ENCODE measurements at regions not wholly inside any gene's neighbourhood (a gene's known extent, or its start where the extent isn't known, plus 50 kb on each side); places are given as distances from the start of the nearest gene placed in this dataset.
"Not testable (repeated sequence)": the region's sequence is repeated elsewhere in the genome, so short reads cannot be mapped to it uniquely, and the experiment has no call there.

DNA sequence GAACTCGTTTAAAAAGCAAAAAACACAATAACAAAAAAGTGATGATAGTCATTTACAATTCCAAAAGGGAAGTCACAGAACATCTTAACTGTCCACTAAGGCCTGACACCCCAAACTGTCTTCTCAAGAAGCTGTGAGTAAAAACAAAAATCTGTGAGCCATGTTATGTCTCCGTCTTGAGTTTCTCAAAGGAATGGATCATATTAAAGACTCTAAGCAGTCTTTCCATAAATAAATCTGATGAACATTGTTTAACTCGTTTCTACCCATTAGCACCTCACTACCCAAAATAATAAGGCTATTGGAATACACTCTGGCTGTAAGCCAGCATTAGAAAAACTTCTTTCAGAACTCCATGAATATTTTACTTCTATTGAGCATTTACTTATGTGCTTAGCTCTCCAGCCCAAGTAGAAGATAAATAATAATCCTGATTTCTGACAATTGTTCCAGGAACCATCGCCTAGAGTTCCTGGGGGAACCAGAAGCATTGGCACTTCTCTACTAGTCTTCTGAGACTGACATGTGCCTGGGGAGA lies 396.0 kb downstream of the STK39 start:
- intact Hi-C loops (cut with DNase I): no loop called here
- no peak for DNase-seq

DNA sequence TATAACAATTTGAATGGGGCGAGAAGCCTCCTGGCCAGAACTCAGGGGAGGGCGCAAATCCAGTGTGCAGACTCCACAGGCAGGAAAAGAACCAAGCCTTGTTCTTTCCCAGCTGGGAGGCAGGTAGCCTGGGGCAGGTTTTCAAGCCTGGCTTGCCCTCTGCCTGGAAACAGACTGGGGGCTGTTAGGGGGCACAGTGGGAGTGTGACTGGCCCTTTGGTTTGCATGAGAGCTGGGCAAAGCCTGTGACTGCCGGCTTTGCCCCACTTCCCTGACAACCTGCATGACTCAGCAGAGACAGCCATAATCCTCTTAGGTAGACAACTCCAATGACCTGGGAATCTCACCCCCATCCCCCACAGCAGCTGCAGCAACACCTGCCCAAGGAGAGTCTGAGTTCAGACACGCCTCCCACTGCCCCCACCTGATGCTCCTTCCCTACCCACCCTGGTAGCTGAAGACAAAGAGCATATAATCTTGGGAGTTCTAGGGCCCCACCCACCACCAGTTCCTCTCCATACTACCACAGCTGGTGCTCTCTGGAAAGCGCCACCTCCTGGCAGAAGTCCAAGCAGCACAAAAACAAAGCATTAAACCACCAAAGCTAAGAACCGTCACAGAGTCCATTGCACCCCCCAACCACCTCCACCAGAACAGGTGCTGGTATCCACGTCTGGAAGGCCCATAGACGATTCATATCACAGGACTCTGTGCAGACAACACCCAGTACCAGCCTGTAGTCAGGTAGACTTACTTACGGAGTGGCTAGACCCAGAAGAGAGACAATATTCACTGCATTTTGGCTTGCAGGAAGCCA lies 402.5 kb downstream of the STK39 start:
- DNase-seq: no peak
- intact Hi-C loops (cut with DNase I): no loop called here

DNA sequence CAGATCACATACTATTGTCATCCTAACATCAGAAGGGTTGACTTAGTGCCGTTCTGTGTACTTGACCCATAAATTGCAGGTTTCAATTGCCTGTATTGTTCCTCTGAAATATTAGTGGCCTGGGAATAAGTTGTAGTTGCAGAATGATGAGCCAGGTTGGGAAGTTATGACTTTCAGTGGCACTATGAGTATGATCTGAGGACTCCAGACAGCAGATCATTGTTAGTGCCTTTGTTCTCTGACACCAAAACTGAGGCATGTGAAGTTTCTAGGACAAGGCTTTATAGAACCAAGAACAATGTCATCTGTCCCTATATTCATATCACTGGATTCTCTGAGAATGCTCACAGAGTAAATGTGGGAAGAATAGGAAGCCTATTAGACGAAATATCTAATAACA lies 403.7 kb downstream of the STK39 start:
- DNase-seq: no peak
- intact Hi-C loops (cut with DNase I): no loop called here

DNA sequence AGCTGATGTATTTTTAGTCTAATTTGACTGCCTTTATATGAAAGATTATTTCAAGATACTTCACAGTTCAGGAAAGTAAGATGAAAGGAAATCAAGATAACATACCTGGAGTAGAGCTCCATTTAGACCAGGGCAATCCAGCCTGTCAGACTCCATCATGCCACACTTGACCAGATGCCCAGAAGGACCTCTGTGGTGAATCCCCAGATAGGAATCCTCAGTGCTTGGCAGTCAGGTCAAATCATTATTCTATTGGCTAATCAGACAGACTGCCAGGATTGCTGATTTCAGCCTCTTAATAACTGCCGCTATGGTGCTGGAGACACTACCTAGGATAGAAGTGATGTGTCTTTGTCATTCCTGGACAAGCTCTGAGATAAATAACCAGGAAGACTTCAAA lies 404.2 kb downstream of the STK39 start:
- intact Hi-C loops (cut with DNase I): no loop called here
- no peak for DNase-seq

DNA sequence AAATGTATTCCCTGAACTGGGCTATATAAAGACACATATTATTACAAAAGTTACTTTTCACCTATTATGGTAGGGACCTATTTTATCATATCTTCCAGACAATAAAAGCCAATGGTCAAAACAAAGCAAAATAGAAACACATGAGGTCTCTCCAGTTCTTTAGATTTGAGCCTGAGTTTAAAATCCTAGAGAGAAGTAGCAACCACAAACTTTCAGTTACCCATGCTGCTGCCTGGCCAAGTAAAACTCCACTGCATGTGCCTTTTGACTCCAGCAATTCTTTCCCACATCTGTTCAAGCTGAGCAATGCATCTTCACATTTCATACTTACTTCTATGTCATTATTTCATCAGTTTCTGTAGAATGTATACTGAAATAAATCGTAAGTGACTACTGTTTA lies 405.3 kb downstream of the STK39 start:
- no peak for DNase-seq
- intact Hi-C loops (cut with DNase I): no loop called here

DNA sequence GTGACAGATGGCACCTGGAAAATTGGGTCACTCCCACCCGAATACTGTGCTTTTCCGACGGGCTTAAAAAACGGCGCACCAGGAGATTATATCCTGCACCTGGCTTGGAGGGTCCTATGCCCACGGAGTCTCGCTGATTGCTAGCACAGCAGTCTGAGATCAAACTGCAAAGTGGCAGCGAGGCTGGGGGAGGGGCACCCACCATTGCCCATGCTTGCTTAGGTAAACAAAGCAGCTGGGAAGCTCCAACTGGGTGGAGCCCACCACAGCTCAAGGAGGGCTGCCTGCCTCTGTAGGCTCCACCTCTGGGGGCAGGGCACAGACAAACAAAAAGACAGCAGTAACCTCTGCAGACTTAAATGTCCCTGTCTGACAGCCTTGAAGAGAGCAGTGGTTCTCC lies 412.1 kb downstream of the STK39 start:
- DNase-seq; intact Hi-C loops (cut with DNase I): not testable (repeated sequence)

DNA sequence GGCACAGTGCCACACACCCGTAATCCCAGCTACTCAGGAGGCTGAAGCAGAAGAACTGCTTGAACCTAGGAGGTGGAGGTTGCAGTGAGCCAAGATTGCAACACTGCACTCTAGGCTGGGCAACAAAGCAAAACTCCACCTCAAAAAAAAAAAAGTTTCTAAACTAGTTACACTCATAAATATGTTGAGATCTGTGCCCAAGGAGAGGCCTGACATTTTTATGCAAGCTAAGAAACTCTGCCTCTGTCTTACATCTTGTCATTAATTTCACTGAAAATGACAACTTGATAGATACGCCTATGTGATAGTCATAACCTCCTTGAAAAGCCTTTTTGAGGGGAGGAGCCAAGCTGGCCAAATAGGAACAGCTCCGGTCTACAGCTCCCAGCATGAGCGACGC lies 412.7 kb downstream of the STK39 start:
- intact Hi-C loops (cut with DNase I): no loop called here
- DNase-seq: no peak

DNA sequence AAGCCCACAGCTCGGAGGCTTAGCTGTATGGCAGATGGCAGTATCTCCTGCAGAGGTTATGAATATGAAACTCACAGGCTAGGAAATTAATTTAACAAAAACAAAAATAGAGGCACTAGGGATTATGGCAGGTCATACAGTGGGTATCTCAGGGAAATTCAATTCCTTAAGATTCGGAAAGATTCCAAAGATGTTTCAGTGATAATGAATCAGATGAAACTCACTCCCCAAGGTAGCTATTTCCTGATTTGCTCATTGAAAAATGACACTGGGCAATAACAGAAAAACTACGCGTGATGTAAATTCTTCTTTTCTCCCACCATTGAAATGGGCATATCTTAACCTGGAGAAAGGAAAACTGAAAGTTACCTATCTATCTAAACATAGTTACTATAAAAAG lies 414.1 kb downstream of the STK39 start:
- intact Hi-C loops (cut with DNase I): no loop called here
- DNase-seq: no peak

DNA sequence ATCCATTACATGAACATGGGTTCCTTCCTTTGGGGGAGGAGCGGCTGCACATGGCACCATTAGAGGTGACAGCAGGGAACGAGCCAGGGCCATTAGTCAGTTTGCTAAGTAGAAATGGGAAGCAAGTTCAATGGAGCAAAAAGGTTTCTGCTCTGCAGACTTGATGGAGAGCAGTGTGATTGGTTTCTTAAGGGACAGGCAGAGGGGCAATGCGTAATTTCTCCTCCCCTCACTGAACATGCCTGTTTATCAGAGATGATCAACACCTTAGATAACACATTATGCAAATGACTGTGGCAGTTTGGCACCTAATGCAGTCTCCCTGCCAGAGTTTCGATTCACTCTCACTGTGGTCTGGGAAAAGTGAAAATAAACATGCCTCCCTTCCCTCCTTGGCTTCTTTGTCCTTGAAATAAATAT lies 414.5 kb downstream of the STK39 start:
- intact Hi-C loops (cut with DNase I): no loop called here
- no peak for DNase-seq

DNA sequence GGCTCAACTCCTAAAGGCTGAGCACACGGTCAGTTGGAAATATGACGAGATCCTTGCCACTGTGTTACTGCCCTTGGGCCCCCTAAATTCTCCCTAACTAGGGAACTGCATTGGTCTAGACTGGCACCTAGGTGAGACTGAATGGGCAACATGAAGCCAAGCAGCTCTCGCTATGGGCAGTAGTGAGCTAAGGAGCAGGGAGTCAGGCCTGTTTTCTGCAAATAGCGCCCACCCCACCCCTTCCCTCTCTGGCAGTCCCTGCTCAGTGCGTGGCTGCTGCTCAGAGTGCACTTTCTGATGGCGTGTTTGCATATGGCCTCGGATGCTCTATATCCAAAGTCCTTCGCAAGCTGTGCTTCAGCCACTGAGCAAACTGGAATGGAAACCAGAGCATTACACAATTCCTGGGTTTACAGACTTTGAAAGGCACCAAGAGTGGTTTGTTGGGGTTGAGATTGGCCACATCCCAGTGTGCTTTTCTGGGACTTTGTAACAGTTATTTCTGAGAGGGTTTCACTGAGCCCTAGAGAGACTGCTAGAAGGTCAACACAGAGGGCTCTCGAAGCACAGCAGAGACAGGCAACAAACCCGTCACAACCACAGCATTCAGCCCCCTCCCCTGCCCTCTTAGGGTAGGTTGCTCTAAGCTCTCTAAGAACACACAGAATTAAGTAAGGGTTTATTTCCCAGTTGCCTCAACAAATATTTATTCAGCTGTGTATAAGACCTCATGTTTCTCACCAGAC lies 419.9 kb downstream of the STK39 start:
- intact Hi-C loops (cut with DNase I): no loop called here
- DNase-seq: no peak

DNA sequence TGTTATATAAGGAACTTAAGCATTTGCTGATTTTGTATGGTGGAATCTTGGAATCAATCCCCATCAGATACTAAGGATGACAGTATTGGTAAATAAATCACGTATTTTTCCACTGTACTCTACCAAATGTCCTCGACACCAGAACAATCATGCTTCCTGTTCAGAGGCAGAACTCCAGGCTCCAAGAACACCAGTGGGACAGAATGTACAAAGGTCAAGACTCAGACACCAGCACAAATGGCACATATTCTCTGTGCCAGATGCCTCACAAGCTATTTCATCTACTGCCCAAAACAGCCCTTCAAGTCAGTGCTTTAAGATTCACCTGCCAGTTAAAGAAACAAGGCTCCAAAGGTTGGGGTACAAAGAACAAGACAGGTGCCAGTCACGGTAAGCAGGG lies 420.5 kb downstream of the STK39 start:
- intact Hi-C loops (cut with DNase I): no loop called here
- no peak for DNase-seq

DNA sequence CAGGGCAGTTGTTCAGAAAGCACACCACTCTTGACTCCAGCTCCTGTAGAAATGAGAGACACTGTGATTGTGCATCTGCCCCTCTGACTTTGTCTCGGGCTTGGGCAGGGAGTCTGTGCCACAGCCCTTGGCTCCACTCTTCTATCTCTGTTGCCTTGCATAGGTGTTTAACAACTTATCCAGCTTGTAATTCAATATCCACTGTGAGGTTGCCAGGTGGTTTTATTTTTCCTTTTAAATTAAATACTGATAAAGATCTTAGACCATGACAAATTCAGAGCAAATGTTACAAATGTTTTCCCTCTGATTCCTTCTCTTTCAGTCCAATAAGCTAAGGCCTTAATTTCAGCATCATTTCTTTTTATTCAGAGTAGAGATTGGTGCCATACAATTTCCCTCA lies 421.7 kb downstream of the STK39 start:
- DNase-seq: no peak
- intact Hi-C loops (cut with DNase I): no loop called here

DNA sequence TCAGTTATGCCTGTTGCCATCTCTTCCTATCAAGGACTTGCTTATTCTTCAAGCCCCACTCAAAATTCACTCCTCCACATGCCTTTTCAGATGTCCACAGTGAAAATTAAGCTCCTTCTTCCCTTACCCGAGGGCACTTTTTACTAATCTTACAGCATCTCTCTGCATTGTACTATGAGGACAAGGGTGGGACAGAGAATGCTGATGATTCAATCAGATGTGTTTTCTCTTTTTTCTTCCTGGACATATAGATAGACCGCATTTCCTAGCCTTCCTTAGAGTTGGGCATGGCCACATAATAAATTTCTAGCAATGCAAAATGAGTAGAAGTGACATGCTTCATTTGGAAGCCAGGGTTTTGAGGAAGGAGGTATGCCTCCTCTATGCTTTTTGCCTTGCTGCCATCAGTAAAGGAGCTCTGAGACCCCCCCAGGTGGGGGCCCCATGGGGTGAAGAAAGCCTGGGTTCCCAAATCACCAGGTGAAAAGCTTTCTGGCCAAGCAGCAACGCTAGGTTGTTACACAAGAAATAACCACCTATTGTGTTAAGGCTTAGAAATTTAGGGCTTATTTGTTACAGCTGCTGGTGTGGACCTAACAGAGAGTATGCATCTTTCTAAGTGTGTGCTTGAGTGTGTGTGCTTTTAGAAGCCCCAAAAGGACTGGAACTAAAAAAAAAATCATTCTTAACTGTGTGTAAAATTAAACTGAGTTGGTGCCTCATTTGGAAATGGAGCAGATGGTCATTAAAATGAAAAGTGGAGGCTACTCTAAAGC lies 424.5 kb downstream of the STK39 start:
- DNase-seq: no peak
- intact Hi-C loops (cut with DNase I): no loop called here

DNA sequence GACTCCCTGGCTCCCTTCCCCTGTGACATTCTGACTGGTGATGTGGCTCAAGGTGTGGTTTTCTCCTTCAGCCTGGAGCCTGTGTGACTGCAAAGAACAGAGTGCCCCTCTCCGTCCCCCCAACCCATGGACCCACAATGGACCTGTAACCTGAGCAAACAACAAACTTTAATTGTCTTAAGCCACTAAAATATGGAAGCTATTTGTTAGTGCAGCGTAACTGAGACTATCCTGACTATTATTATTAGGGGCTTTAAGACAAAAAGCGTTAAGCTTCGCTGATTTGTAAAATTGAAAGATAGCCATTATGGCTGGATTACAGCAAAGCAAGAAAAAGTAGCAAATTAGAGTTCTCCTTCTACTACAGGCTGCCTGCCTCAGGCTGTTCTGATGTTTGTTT lies 426.9 kb downstream of the STK39 start:
- intact Hi-C loops (cut with DNase I): no loop called here
- no peak for DNase-seq

DNA sequence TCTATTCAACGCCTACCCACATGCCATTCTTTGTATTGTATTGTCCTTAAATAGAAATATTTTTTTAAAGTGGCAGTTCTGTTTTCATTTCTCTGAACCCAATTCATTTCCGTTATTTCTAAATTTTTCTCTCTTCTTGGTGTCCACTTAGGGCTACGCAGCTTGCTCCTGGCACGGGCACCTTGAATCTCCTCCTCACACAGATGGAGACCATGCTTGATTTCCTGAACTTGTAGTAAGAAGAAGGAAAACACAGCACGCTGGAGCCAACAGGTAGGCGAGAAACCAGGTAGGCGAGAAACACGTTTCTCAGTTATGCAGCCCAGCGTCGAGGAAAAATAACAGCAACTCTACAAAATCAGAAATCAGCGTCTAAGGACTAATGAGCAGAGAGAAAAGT lies 428.9 kb downstream of the STK39 start:
- DNase-seq: no peak
- intact Hi-C loops (cut with DNase I): no loop called here

DNA sequence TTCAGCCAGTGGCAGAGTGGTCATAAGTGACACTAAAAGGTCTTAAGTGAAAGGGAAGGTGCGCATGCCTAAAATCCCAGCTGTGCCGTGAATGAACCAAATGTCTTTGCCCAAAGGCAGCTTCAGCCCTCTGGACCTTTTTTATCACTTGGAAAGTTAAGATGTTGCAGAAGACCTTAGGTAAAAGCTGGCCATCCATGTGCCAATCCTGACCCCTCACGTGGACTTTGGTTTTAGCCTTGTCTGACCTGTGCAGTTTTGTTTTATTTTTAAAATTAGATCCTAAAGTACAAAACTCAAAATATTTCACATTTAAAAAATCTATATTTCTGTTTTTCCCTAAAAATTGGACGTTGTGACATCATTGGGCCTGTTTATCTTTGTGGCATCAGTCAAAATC lies 429.5 kb downstream of the STK39 start:
- no peak for DNase-seq
- intact Hi-C loops (cut with DNase I): no loop called here

DNA sequence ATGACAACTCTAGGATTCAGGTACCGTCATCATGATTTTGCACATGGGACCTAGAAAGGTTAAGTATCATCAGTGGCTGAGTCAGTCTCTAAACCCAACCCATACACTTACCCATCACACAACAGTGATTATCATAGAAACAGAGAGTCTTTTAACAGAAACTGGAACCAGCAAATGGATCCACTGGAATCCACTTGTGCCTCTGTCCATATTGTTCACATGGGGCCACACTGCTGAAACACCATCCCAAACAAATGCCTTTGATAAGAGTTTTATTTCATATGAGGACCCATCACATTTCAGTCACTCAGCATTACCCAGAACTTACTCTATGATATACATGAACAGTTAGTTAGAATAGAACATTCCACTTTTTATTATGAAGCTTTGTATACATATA lies 430.0 kb downstream of the STK39 start:
- DNase-seq: no peak

DNA sequence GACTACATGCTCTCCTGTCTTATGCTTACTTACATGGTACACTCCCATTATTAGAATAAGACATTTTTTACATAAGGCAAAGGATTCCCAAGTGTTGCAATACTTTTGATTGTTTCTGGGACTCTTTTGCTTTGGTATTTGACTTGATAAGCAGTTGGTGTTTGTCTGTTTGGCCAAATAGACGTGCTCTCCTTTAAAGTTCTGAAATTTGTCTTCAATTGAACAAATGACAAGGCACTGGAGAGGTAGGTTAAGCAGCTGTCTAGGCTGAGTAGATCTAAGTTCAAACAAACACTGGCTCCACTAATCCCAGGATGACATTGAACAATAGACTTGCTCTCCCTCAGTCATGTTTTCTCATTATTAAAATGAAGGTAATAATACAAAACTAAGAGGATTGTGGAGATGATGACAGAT lies 430.5 kb downstream of the STK39 start:
- DNase-seq: no peak
- intact Hi-C loops (cut with DNase I): no loop called here

More for the DNA sequence above, 430.0 kb downstream of the STK39 start:
- intact Hi-C loops (cut with DNase I): no loop called here

DNA sequence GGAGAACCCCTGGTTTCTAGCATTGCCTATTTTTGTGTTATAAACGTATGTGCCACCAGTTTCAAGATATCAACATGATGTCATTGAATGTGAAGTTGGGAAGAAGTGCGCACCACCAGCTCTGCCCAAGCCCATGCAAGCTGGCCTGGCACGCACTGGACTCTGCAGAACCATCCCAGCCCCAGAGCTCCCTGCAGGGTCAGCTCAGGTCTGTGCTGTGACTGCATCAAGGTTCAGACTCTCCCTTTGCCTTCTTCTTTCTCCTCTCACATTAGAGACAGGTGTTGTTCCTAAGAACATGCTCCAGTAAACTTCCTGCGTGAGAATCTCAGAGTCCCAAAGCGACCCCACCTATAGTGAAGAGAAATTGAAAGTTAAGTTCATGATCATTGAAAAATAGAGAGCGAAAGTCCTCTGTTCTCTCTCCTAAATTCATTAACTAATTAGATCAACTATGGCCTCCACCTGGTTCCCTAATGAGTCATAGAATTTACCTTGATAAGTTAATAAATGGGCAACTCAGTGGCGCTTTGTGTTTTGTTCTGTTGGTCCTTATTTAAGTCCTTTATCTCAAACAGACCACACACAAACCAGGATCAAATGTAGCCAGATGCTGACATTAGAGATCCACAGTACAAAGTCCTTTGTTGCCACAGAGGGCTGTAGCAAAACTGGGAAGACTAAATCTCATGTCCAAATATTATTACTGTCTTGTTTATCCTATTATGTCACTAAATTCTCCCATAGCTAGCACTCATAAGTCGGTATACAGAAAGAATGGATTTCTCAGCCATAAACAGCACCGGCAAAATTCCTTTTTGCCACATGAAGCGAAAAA lies 432.3 kb downstream of the STK39 start:
- no peak for DNase-seq
- intact Hi-C loops (cut with DNase I): no loop called here
